A549 (cell line): ENCODE measurements at regions not wholly inside any gene's neighbourhood (a gene's known extent, or its start where the extent isn't known, plus 50 kb on each side); places are given as distances from the start of the nearest gene placed in this dataset.

Experiments
- ATAC-seq, 2 experiments: fragments of 200-7000 bp in 1 of 2; fragments of >200 bp in 1 of 2; cut with Nextera tagmentation in 1 of 2; cut with Tn5 transposase in 1 of 2; 3 replicates each; pipeline versions ENCODE4 v1.8.0 to v1.9.1; 2018 to 2020; ENCODE audit warnings: mild to moderate bottlenecking in 1 of 2, moderate library complexity in 1 of 2
- CTCF ChIA-PET: fragments of 300-600 bp; sonication (Branson Sonifier 250); formaldehyde crosslinking; extraction: SDS; loops from one replicate; lab custom pipeline; 2021; ENCODE audit warnings: antibody characterized with exemption, inconsistent platforms; lab: Yijun Ruan, JAX
- POLR2A ChIA-PET: fragments of 350-600 bp; formaldehyde crosslinking; extraction: SDS; loops from one replicate; lab custom pipeline; 2021; ENCODE audit warnings: antibody characterized with exemption, inconsistent platforms; lab: Yijun Ruan, JAX
- DNase-seq, 2 experiments: peaks; one replicate each; pipeline versions ENCODE4 v3.0.0 to v3.0.0-alpha.2; 2011 to 2016; ENCODE audit warnings: low read depth in 1 of 2, low spot score in 1 of 2
- FAIRE-seq: peaks from 2 replicates; lab custom pipeline; 2011; peaks lifted over from hg19 to GRCh38; lab: Jason Lieb, UNC
- H3K27ac ChIP-seq, 2 experiments: fragments of >200 bp; sonication (Bioruptor Twin); formaldehyde crosslinking; 3 replicates each; pipeline ENCODE4 v1.5.1; 2016 to 2017
- H3K4me1 ChIP-seq: fragments of >200 bp; sonication (Bioruptor Twin); formaldehyde crosslinking; 3 replicates; pipeline ENCODE4 v1.6.1; 2016
- H3K4me2 ChIP-seq: fragments of >200 bp; sonication (Bioruptor Twin); formaldehyde crosslinking; 3 replicates; pipeline ENCODE4 v1.6.1; 2016
- H3K4me3 ChIP-seq: fragments of >200 bp; sonication (Bioruptor Twin); formaldehyde crosslinking; 3 replicates; pipeline ENCODE4 v1.5.1; 2016
- H3K9me3 ChIP-seq: fragments of >200 bp; sonication (Bioruptor Twin); formaldehyde crosslinking; 3 replicates; pipeline ENCODE4 v1.6.1; 2016
- BCL3 ChIP-seq: fragments of >200 bp; sonication (Bioruptor Twin); formaldehyde crosslinking; IDR thresholded peaks from 3 replicates; pipeline ENCODE4 v1.6.1; 2016
- CBX8 ChIP-seq: fragments of 200-600 bp; sonication (generic); IDR thresholded peaks from 2 replicates; pipeline ENCODE4 v1.6.1; 2016
- CHD2 ChIP-seq: fragments of 150-350 bp; IDR thresholded peaks from 2 replicates; pipeline ENCODE4 v1.6.1; 2014; ENCODE audit warnings: low read length; ENCODE audit not compliant: partially characterized antibody
- CHD4 ChIP-seq: fragments of 200-600 bp; sonication (generic); IDR thresholded peaks from 2 replicates; pipeline ENCODE4 v1.6.1; 2016; ENCODE audit warnings: antibody characterized with exemption, mild to moderate bottlenecking, borderline replicate concordance
- ESRRA ChIP-seq: fragments of 150-350 bp; IDR thresholded peaks from 2 replicates; pipeline ENCODE4 v1.6.1; 2014; ENCODE audit warnings: mild to moderate bottlenecking, low read length, borderline replicate concordance
- FOSL2 ChIP-seq, 2 experiments: fragments of 450-650 bp in 1 of 2; fragments of >200 bp in 1 of 2; sonication (Bioruptor Twin) in 1 of 2; formaldehyde crosslinking; IDR thresholded peaks; 2 replicates each; pipeline versions ENCODE4 v1.5.0 to v1.6.1; 2016 to 2020; ENCODE audit warnings: mild to moderate bottlenecking in 1 of 2, moderate library complexity in 1 of 2
- GATA3 ChIP-seq: IDR thresholded peaks from 2 replicates; pipeline ENCODE4 v1.6.1; 2012; ENCODE audit warnings: borderline replicate concordance
- HDAC2 ChIP-seq: fragments of 200-600 bp; sonication (generic); IDR thresholded peaks from 2 replicates; pipeline ENCODE4 v1.6.1; 2016
- HEYL ChIP-seq: fragments of 250-450 bp; sonication (Bioruptor Pico); IDR thresholded peaks from 2 replicates; pipeline ENCODE4 v1.8.0; 2021; ENCODE audit warnings: mild to moderate bottlenecking, moderate library complexity
- HOXA7 ChIP-seq: fragments of 250-450 bp; sonication (Bioruptor Pico); IDR thresholded peaks from 2 replicates; pipeline ENCODE4 v1.5.0; 2020; ENCODE audit warnings: mild to moderate bottlenecking, moderate library complexity
- JUN ChIP-seq, 2 experiments: fragments of >200 bp; sonication (Bioruptor Twin); formaldehyde crosslinking; IDR thresholded peaks; 2 replicates in 1 of 2; 3 replicates in 1 of 2; pipeline ENCODE4 v1.6.1; 2016 to 2017
- KDM1A ChIP-seq: fragments of 200-600 bp; sonication (generic); IDR thresholded peaks from 2 replicates; pipeline ENCODE4 v1.6.1; 2016; ENCODE audit warnings: low read depth, mild to moderate bottlenecking
- KDM5A ChIP-seq: fragments of 200-600 bp; sonication (generic); IDR thresholded peaks from 2 replicates; pipeline ENCODE4 v1.6.1; 2016; ENCODE audit warnings: antibody characterized with exemption, mild to moderate bottlenecking
- MAFK ChIP-seq: fragments of 450-650 bp; IDR thresholded peaks from 2 replicates; pipeline ENCODE4 v1.6.1; 2014; ENCODE audit not compliant: partially characterized antibody
- MAZ ChIP-seq: fragments of 150-350 bp; IDR thresholded peaks from 2 replicates; pipeline ENCODE4 v1.6.1; 2014; ENCODE audit warnings: antibody characterized with exemption, low read depth, low read length, borderline replicate concordance
- NFE2L2 ChIP-seq: fragments of 150-350 bp; conservative IDR thresholded peaks from 2 replicates; pipeline ENCODE4 v1.6.1; 2014; ENCODE audit warnings: low read length
- RAD21 ChIP-seq, 2 experiments: fragments of >200 bp in 1 of 2; sonication (Bioruptor Twin) in 1 of 2; formaldehyde crosslinking in 1 of 2; IDR thresholded peaks in 1 of 2; conservative IDR thresholded peaks in 1 of 2; 2 replicates in 1 of 2; 3 replicates in 1 of 2; pipeline ENCODE4 v1.6.1; 2012 to 2018; ENCODE audit warnings: inconsistent platforms in 1 of 2
- SMC3 ChIP-seq: fragments of >200 bp; sonication (Bioruptor Twin); formaldehyde crosslinking; IDR thresholded peaks from 3 replicates; pipeline ENCODE4 v1.6.1; 2018; ENCODE audit warnings: inconsistent platforms
- TP53 ChIP-seq: fragments of 250-450 bp; sonication (Bioruptor Pico); IDR thresholded peaks from 2 replicates; pipeline ENCODE4 v1.5.0; 2021; ENCODE audit warnings: mild to moderate bottlenecking, moderate library complexity
- ZC3H11A ChIP-seq: fragments of 450-650 bp; IDR thresholded peaks from 2 replicates; pipeline ENCODE4 v1.6.1; 2014; ENCODE audit warnings: antibody characterized with exemption, mild to moderate bottlenecking
- ZNF302 ChIP-seq: fragments of 250-450 bp; sonication (Bioruptor Pico); IDR thresholded peaks from 2 replicates; pipeline ENCODE4 v1.9.0; 2021; ENCODE audit warnings: inconsistent platforms, mild to moderate bottlenecking, moderate library complexity
- WGBS: methylation state at CpG from one replicate; pipeline ENCODE4 v1.1.6; 2017; ENCODE audit errors: missing lambda C conversion rate; 5-methylcytosine and 5-hydroxymethylcytosine counted together
- TF ChIP-seq, protein P1 (sequence below): IDR thresholded peaks from 2 replicates; pipeline ENCODE4 v1.6.1; 2012; ENCODE audit warnings: low read depth, borderline replicate concordance

- TF ChIP-seq FOSL2 (IDR thresholded peaks at IDR 0.05) (no peak), FOSL2 (CRISPR knock-in tag; IDR thresholded peaks at IDR 0.05) (no peak), HEYL (CRISPR knock-in tag) (no peak), ZNF302 (CRISPR knock-in tag) (no peak), HDAC2 (no peak), SMC3 (no peak), RAD21 (conservative IDR thresholded peaks at IDR 0.05 in 1 of 2, IDR thresholded peaks at IDR 0.05 in 1 of 2) (no peak), TP53 (CRISPR knock-in tag) (no peak)
These were observed 577.6 kb downstream of the TECRL start (continued) for GRCh38 chr4:63831590-63832155.

- Histone ChIP-seq H3K27ac (no peak overlapping the region), H3K4me3 (no peak overlapping the region), H3K9me3 (no peaks in the 10 kb centered on the region), H3K4me1 (no peaks in the 10 kb centered on the region), H3K4me2 (no peak overlapping the region)
- FAIRE-seq, result no peak
- ATAC-seq, result no peak
- CTCF ChIA-PET, result no interaction called here
- POLR2A ChIA-PET, result no interaction called here
- WGBS, result 26% methylated on average over 11 of the region's 11 CpGs
- TF ChIP-seq FOSL2 (IDR thresholded peaks at IDR 0.05), result no peak
- TF ChIP-seq FOSL2 (CRISPR knock-in tag; IDR thresholded peaks at IDR 0.05), result no peak
- no peak for TF ChIP-seq ZNF302 (CRISPR knock-in tag)
- no peak for TF ChIP-seq MAFK
- no peak for TF ChIP-seq GATA3
- TF ChIP-seq, protein P1, sequence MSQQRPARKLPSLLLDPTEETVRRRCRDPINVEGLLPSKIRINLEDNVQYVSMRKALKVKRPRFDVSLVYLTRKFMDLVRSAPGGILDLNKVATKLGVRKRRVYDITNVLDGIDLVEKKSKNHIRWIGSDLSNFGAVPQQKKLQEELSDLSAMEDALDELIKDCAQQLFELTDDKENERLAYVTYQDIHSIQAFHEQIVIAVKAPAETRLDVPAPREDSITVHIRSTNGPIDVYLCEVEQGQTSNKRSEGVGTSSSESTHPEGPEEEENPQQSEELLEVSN, result no peak
- no peak for TF ChIP-seq CHD2
- no peak for TF ChIP-seq KDM5A
- no peak for TF ChIP-seq CHD4
- no peak for TF ChIP-seq ESRRA
- TF ChIP-seq TP53 (CRISPR knock-in tag), result no peak
- DNase-seq, result no peak
These were observed 591.9 kb downstream of the TECRL start for GRCh38 chr4:63817196-63817865.

DNA sequence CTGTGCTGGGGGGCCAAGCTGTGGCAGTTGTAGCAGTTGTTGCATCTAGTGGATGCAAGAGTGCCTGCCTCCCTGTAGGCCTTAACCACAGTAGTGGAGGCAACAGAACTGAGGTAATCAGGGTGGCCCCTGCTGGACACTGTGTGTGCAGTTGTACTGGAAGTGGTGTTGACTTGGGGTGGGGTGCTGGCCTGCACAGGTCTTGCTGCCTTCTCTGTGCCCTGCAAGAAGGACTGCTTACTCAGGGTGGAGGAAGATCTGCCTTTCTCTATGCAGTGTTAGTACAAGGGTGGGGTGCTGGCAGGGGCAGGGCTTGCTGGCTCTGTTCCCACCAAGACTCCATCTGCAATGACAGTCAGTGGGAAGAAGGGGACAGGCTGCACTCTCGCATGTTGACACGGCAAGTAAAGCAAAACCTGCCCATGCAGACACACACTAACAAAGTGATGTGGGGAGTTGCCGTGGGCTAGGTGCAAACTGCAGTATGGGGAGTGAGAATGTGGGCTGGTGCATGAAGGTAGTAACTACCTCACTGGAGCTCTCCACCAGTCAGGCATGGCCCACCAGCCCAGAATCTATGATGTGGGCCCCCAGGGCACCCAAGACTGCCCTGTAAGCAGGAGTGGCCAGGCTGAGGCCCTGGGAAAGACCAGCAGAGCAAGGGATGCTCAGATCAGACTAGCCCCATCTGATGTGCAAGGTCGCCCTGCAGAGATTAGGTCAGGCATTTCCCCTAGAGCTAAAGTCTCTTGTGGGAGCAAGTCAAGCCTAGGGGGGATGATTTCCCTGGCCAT lies 594.9 kb downstream of the TECRL start:
- FAIRE-seq (no peak), DNase-seq (no peak), ATAC-seq (no peak; a peak in 1 of 6 replicates)
- no peak overlapping the region for H3K4me3 ChIP-seq
- CTCF ChIA-PET, result no interaction called here
- no peak overlapping the region for H3K4me2 ChIP-seq
- no CpG with 5 or more reads among the region's 4 CpGs for WGBS
- POLR2A ChIA-PET, result no interaction called here
- H3K4me1 ChIP-seq, result no peaks in the 10 kb centered on the region
- TF ChIP-seq BCL3 (no peak), ZC3H11A (no peak), MAZ (no peak), FOSL2 (IDR thresholded peaks at IDR 0.05) (no peak), FOSL2 (CRISPR knock-in tag; IDR thresholded peaks at IDR 0.05) (no peak), KDM1A (no peak), HOXA7 (CRISPR knock-in tag) (no peak), JUN (IDR thresholded peaks at IDR 0.05) (no peak), CBX8 (no peak), NFE2L2 (no peak), HDAC2 (no peak), HEYL (CRISPR knock-in tag) (no peak)
- H3K9me3 ChIP-seq, result no peaks in the 10 kb centered on the region
- no peak overlapping the region for H3K27ac ChIP-seq
